Spinal cord (tissue), 9 donors: ENCODE measurements at regions not wholly inside any gene's neighbourhood (a gene's known extent, or its start where the extent isn't known, plus 50 kb on each side); places are given as distances from the start of the nearest gene placed in this dataset.

ENCODE experiments used
- DNase-seq, 6 donors: peaks; one replicate each; pipeline versions ENCODE4 v3.0.0 to v3.0.0-alpha.2; 2013 to 2015; ENCODE audit warnings: low spot score in 6 of 6, low read depth in 4 of 6
- H3K27ac ChIP-seq: one replicate; pipeline ENCODE4 v1.5.1; 2013; ENCODE audit warnings: low read depth, low read length, control low read depth
- H3K27me3 ChIP-seq: one replicate; pipeline ENCODE4 v1.6.1; 2013; ENCODE audit warnings: low read length; ENCODE audit not compliant: control insufficient read depth, insufficient read depth
- H3K36me3 ChIP-seq: one replicate; pipeline ENCODE4 v1.6.1; 2013; ENCODE audit warnings: low read length; ENCODE audit not compliant: control insufficient read depth, insufficient read depth
- H3K4me1 ChIP-seq: one replicate; pipeline ENCODE4 v1.6.1; 2013; ENCODE audit warnings: low read length; ENCODE audit not compliant: control insufficient read depth, insufficient read depth
- H3K4me3 ChIP-seq: one replicate; pipeline ENCODE4 v1.5.1; 2013; ENCODE audit warnings: low read depth, low read length, control low read depth
- H3K9me3 ChIP-seq: one replicate; pipeline ENCODE4 v1.6.1; 2013; ENCODE audit warnings: low read length; ENCODE audit not compliant: control insufficient read depth, insufficient read depth
- WGBS: methylation state at CpG from one replicate; pipeline ENCODE4 v1.1.5; 2013; ENCODE audit warnings: missing lambda C conversion rate; ENCODE audit not compliant: insufficient coverage; 5-methylcytosine and 5-hydroxymethylcytosine counted together
- donor health status: healthy.

GRCh38 chr3:151989621-151990020 is 116.2 kb downstream of the SUCNR1 start:
- H3K36me3 ChIP-seq = no peaks in the 10 kb centered on the region
- H3K4me1 ChIP-seq = no peaks in the 10 kb centered on the region
- no peak overlapping the region for H3K4me3 ChIP-seq
- H3K9me3 ChIP-seq = no peaks in the 10 kb centered on the region
- no peak overlapping the region for H3K27ac ChIP-seq
- DNase-seq = peak in 1 of 6 donors; percentile 73
- H3K27me3 ChIP-seq = no peaks in the 10 kb centered on the region

GRCh38 chr3:151990696-151991376 is 117.4 kb downstream of the SUCNR1 start:
- H3K4me1 ChIP-seq = no peaks in the 10 kb centered on the region
- no peak for DNase-seq
- H3K27me3 ChIP-seq = no peaks in the 10 kb centered on the region
- H3K27ac ChIP-seq = no peak overlapping the region
- H3K36me3 ChIP-seq = no peaks in the 10 kb centered on the region
- H3K4me3 ChIP-seq = no peak overlapping the region
- WGBS = no CpG with 5 or more reads among the region's 2 CpGs
- no peaks in the 10 kb centered on the region for H3K9me3 ChIP-seq

GRCh38 chr3:151992326-151993041 is 119.0 kb downstream of the SUCNR1 start:
- DNase-seq = no peak
- Histone ChIP-seq H3K27ac (no peak overlapping the region), H3K27me3 (no peaks in the 10 kb centered on the region), H3K9me3 (no peaks in the 10 kb centered on the region), H3K4me3 (no peak overlapping the region), H3K36me3 (no peaks in the 10 kb centered on the region), H3K4me1 (no peaks in the 10 kb centered on the region)
- WGBS = 50% methylated on average over 1 of the region's 4 CpGs

GRCh38 chr3:151995091-151995490 is 121.6 kb downstream of the SUCNR1 start:
- no peak overlapping the region for H3K27ac ChIP-seq
- WGBS = no CpG with 5 or more reads among the region's 1 CpG
- DNase-seq = no peak

GRCh38 chr3:151998744-151999143 is 125.3 kb downstream of the SUCNR1 start:
- no CpG with 5 or more reads among the region's 2 CpGs for WGBS

More at GRCh38 chr3:151995091-151995490, 121.6 kb downstream of the SUCNR1 start:
- H3K27me3 ChIP-seq = no peaks in the 10 kb centered on the region
- H3K4me3 ChIP-seq = no peak overlapping the region
- H3K9me3 ChIP-seq = no peaks in the 10 kb centered on the region
- H3K4me1 ChIP-seq = no peaks in the 10 kb centered on the region
- H3K36me3 ChIP-seq = no peaks in the 10 kb centered on the region

GRCh38 chr3:151999936-152000335 is 126.5 kb downstream of the SUCNR1 start:
- no peak for DNase-seq
- Histone ChIP-seq H3K4me3 (no peak overlapping the region), H3K4me1 (no peaks in the 10 kb centered on the region), H3K9me3 (no peaks in the 10 kb centered on the region), H3K27ac (no peak overlapping the region), H3K27me3 (no peaks in the 10 kb centered on the region), H3K36me3 (no peaks in the 10 kb centered on the region)
- WGBS = 100% methylated on average over 2 of the region's 5 CpGs

More at GRCh38 chr3:151998744-151999143, 125.3 kb downstream of the SUCNR1 start:
- no peaks in the 10 kb centered on the region for H3K4me1 ChIP-seq
- H3K27me3 ChIP-seq = no peaks in the 10 kb centered on the region
- no peak overlapping the region for H3K4me3 ChIP-seq
- H3K36me3 ChIP-seq = no peaks in the 10 kb centered on the region
- no peak for DNase-seq
- H3K27ac ChIP-seq = no peak overlapping the region
- no peaks in the 10 kb centered on the region for H3K9me3 ChIP-seq

GRCh38 chr3:152011812-152012735 is 138.6 kb downstream of the SUCNR1 start:
- Histone ChIP-seq H3K4me3 (no peak overlapping the region), H3K4me1 (no peaks in the 10 kb centered on the region), H3K36me3 (no peaks in the 10 kb centered on the region), H3K9me3 (no peaks in the 10 kb centered on the region), H3K27ac (no peak overlapping the region), H3K27me3 (no peaks in the 10 kb centered on the region)
- 85% methylated on average over 1 of the region's 4 CpGs for WGBS
- DNase-seq = peak in 1 of 6 donors; percentile 20

GRCh38 chr3:152019508-152019907 is 146.1 kb downstream of the SUCNR1 start:
- H3K27me3 ChIP-seq = no peaks in the 10 kb centered on the region
- H3K9me3 ChIP-seq = no peaks in the 10 kb centered on the region
- WGBS = no CpG with 5 or more reads among the region's 2 CpGs
- DNase-seq = no peak
- H3K36me3 ChIP-seq = no peaks in the 10 kb centered on the region
- H3K27ac ChIP-seq = no peak overlapping the region
- no peaks in the 10 kb centered on the region for H3K4me1 ChIP-seq
- H3K4me3 ChIP-seq = no peak overlapping the region

- WGBS = 93% methylated on average over 4 of the region's 4 CpGs
- Histone ChIP-seq H3K36me3 (no peaks in the 10 kb centered on the region), H3K4me1 (no peaks in the 10 kb centered on the region), H3K9me3 (no peaks in the 10 kb centered on the region), H3K27ac (no peak overlapping the region), H3K4me3 (no peak overlapping the region), H3K27me3 (no peaks in the 10 kb centered on the region)
- no peak for DNase-seq
Measured at GRCh38 chr3:152021951-152022461, 148.6 kb downstream of the SUCNR1 start.
